Endothelial cell (in vitro differentiated cells): ENCODE measurements at regions not wholly inside any gene's neighbourhood (a gene's known extent, or its start where the extent isn't known, plus 50 kb on each side); places are given as distances from the start of the nearest gene placed in this dataset.

Experiments used
- DNase-seq: peaks from one replicate; pipeline ENCODE4 v3.0.0; 2021; ENCODE audit warnings: low spot score
- H3K27ac Mint-ChIP-seq: one replicate; pipeline ENCODE4 v1.8.0; 2021; ENCODE audit warnings: mixed read lengths, inconsistent platforms; ENCODE audit not compliant: unreplicated experiment
- H3K27me3 Mint-ChIP-seq: one replicate; pipeline ENCODE4 v1.8.0; 2021; ENCODE audit warnings: mild to moderate bottlenecking, moderate library complexity, mixed read lengths, inconsistent platforms; ENCODE audit not compliant: unreplicated experiment
- H3K36me3 Mint-ChIP-seq: one replicate; pipeline ENCODE4 v1.8.0; 2021; ENCODE audit warnings: mild to moderate bottlenecking, low read depth, mixed read lengths, inconsistent platforms; ENCODE audit not compliant: unreplicated experiment
- H3K4me1 Mint-ChIP-seq: one replicate; pipeline ENCODE4 v1.8.0; 2021; ENCODE audit warnings: mild to moderate bottlenecking, mixed read lengths, inconsistent platforms; ENCODE audit not compliant: unreplicated experiment
- H3K4me3 Mint-ChIP-seq: one replicate; pipeline ENCODE4 v1.8.0; 2021; ENCODE audit warnings: mild to moderate bottlenecking, mixed read lengths, inconsistent platforms; ENCODE audit not compliant: unreplicated experiment
- H3K9me3 Mint-ChIP-seq: one replicate; pipeline ENCODE4 v1.8.0; 2021; ENCODE audit warnings: mixed read lengths, inconsistent platforms; ENCODE audit not compliant: unreplicated experiment
- CTCF ChIP-seq: fragments of 200-600 bp; sonication (generic); IDR thresholded peaks from one replicate; pipeline ENCODE4 v1.5.0; 2021; ENCODE audit warnings: antibody characterized with exemption; ENCODE audit not compliant: unreplicated experiment

GRCh38 chr13:64413529-64413928, 2816.6 kb downstream of the PCDH9 start:
- no peaks in the 10 kb centered on the region for H3K36me3 Mint-ChIP-seq
- H3K9me3 Mint-ChIP-seq: no peaks in the 10 kb centered on the region

GRCh38 chr13:64410276-64411053, 2819.7 kb downstream of the PCDH9 start:
- Mint-ChIP-seq H3K27me3 (peaks cover 1% of the 10 kb centered on the region), H3K36me3 (no peaks in the 10 kb centered on the region), H3K27ac (no peak overlapping the region), H3K4me1 (no peaks in the 10 kb centered on the region), H3K9me3 (no peaks in the 10 kb centered on the region), H3K4me3 (no peak overlapping the region)
- DNase-seq: no peak
- TF ChIP-seq CTCF: no peak

More at GRCh38 chr13:64413529-64413928, 2816.6 kb downstream of the PCDH9 start:
- DNase-seq: no peak
- H3K27me3 Mint-ChIP-seq: peaks cover 1% of the 10 kb centered on the region
- H3K4me1 Mint-ChIP-seq: no peaks in the 10 kb centered on the region
- no peak overlapping the region for H3K27ac Mint-ChIP-seq
- no peak overlapping the region for H3K4me3 Mint-ChIP-seq
- no peak for TF ChIP-seq CTCF

GRCh38 chr13:64397701-64398100, 2832.4 kb downstream of the PCDH9 start:
- no peaks in the 10 kb centered on the region for H3K36me3 Mint-ChIP-seq

GRCh38 chr13:64377606-64378005, 2852.5 kb downstream of the PCDH9 start:
- Mint-ChIP-seq H3K4me3 (no peak overlapping the region), H3K27me3 (no peaks in the 10 kb centered on the region), H3K4me1 (no peaks in the 10 kb centered on the region), H3K27ac (no peak overlapping the region), H3K36me3 (peaks cover 5% of the 10 kb centered on the region), H3K9me3 (peaks cover 7% of the 10 kb centered on the region)
- no peak for DNase-seq
- TF ChIP-seq CTCF: no peak

More at GRCh38 chr13:64397701-64398100, 2832.4 kb downstream of the PCDH9 start:
- H3K4me1 Mint-ChIP-seq: no peaks in the 10 kb centered on the region
- no peak for DNase-seq
- no peak overlapping the region for H3K27ac Mint-ChIP-seq
- H3K27me3 Mint-ChIP-seq: no peaks in the 10 kb centered on the region
- H3K9me3 Mint-ChIP-seq: no peaks in the 10 kb centered on the region
- no peak for TF ChIP-seq CTCF
- no peak overlapping the region for H3K4me3 Mint-ChIP-seq

GRCh38 chr13:64371461-64371860, 2858.7 kb downstream of the PCDH9 start:
- no peaks in the 10 kb centered on the region for H3K4me1 Mint-ChIP-seq
- peaks cover 12% of the 10 kb centered on the region for H3K9me3 Mint-ChIP-seq
- H3K27me3 Mint-ChIP-seq: peaks cover 3% of the 10 kb centered on the region
- no peak overlapping the region for H3K4me3 Mint-ChIP-seq
- DNase-seq: no peak
- peaks cover 5% of the 10 kb centered on the region for H3K36me3 Mint-ChIP-seq
- H3K27ac Mint-ChIP-seq: no peak overlapping the region
- TF ChIP-seq CTCF: no peak
